ENCODE measurements at regions not wholly inside any gene's neighbourhood (a gene's known extent, or its start where the extent isn't known, plus 50 kb on each side); places are given as distances from the start of the nearest gene placed in this dataset.
"Not testable (repeated sequence)": the region's sequence is repeated elsewhere in the genome, so short reads cannot be mapped to it uniquely, and the experiment has no call there.

DNA sequence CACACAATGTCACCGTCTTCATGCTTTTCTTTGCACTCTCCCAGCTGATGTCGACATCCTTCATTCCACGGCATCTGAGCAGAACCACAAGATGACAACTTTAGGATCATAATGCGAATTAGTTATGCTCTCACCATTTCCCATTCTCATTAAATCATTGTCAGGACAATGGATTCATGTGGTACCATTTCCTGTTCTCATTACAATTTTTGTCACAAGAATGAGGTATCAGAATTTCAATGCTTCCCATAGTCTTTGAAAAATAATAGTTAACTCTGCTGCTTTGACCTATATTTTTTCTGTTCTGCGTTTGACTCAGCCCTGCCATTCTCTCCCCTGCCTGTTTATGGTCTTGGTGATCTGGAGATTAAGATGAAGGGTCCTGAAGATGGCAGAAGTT, 175.7 kb upstream of the MDFIC2 start:
- no peak for DNase-seq (ENCODE audit: low spot score)

DNA sequence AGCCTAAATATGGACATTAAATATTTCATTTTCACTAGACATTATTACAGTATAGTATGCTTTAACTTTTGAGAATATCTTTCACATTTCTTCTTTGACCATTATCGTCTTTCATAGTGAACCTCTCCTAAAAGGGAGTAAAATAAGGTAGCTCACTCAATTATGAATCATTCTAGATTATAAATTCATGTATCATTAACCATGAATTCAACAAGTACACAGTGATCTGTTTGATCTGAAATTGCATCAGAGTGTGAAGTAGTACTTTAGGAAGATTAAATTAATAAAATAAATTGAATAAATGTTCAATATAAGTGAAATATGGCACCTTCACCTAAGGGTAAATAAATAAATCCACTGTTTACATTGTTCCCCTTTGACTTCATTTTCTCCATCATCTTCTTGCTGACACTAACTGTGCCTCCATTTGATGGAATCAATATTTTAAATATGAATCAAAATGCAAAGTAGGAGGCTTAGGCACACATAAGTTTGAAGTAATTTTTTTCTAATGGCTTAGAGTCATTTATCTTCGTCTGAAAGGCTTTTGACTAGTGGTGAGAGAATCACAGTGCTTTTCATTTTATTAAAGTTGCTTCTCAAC, 174.1 kb upstream of the MDFIC2 start:
- DNase-seq (ENCODE audit: low spot score), result no peak

GRCh38 chr3:70476174-70476573, 163.7 kb upstream of the MDFIC2 start:
- no peak for DNase-seq (ENCODE audit: low spot score)

DNA sequence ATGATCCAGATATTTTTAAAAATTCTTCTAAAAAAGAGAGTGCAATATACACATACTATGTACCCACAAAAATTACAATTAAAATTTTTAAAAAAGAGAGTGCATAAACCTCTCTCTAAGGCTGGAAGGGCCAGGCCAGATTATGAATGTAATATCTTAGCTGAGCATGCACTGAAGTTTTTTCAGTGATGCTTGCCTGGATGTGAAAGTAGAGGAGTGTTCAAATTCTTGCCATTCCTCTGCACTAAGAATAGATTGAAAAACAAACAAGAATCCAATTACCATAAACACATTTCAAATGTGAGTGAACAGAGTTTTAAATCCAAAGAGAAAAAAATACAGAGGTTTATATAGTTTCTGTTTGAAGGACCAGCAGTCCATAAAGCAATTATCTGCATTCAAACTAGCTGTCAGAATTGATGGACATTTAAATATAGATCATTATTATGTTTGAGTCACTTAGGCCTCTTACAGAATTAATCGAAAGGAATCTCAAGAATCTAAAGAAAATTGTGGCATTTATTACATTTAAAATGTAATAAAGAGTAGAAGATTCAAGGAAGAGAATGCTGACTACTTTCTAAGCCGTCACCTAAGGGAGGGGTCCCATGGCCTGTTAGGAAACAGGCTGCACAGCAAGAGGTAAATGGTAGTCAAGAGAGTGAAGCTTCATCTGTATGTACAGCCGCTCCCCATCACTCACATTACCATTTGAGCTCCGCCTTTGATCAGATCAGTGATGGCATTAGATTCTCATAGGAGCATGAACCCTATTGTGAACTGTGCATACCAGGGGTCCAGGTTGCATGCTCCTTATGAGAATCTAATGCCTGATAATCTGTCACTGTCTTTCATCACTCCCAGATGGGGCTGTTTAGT, 159.3 kb upstream of the MDFIC2 start:
- DNase-seq (ENCODE audit: low spot score), result no peak

DNA sequence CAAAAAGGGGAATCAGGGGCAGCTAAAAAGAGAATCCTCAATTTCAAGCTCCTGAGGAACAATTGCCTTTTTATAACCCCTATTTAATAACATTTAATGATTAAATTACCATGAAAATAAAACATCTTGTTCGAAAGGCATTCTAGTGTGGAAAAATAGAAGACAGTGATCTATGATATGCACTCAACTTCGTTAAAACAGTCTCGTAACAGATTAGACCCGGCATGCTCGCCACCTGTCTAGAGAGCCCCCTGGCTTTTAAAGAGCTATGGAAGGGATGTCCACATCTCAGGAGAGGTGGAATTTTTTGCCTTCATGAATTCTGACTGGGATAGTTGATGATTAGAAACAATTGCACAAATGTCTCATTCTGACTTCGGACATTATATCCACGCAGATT, 153.7 kb upstream of the MDFIC2 start:
- DNase-seq (ENCODE audit: low spot score), result no peak

DNA sequence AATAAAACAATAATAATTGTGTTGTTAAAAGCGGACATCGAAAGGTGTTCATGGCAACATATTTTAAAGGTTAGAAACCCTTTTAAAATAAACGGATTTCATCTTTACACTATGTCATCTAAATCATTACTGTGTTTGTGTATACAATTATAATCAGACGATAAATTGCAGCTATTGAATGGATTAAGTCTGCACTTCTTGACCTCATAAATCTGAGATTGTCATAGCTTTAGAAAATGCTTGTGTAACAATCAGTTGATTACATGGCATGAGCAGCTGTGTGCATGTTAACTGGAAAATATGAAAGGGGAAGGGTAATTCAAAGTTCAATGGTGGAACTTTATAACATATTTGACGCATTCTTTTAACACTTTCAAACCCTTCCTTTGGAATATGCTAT, 152.4 kb upstream of the MDFIC2 start:
- DNase-seq (ENCODE audit: low spot score), result no peak

DNA sequence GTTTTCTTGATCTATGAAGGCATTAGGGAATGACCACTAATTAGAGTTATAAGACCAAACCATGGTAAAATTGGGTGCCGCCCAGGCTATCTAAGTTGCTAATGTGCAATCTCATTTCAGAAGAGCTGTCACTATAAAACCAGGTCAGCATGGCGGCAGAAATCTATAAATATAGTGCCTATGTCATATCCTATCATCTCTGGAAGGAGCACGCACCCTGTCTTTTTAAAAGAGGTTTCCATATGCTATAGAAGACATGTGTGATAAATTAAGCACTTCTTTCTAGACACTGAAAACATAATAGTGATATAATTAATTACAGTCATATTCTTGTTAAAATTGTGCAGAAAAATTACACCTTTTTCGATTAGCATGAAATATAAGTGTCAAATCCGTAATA, 152.0 kb upstream of the MDFIC2 start:
- DNase-seq (ENCODE audit: low spot score), result no peak

GRCh38 chr3:70450220-70450619, 137.8 kb upstream of the MDFIC2 start:
- not testable (repeated sequence) for DNase-seq (ENCODE audit: low spot score)

DNA sequence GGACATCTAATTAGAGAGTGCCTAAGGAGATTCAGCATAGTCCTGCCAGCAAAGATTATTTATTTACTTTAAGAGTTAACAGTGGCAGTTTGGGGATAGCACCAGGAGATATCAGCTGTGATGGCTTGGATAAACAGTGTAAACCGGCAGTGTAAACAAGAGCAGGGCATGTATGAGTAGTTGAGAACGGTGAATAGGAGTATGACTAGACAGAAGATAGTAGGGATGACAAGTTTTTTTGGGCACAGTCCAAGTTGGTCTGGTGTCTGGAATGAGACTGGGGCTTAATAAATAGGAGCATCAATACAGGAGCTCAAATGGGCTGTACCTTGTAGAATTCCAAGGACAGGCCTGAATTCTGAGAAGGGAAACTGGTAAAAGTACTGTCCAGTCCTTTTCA, 123.0 kb upstream of the MDFIC2 start:
- DNase-seq (ENCODE audit: low spot score), result not testable (repeated sequence)

GRCh38 chr3:70433091-70433490, 120.7 kb upstream of the MDFIC2 start:
- no peak for DNase-seq (ENCODE audit: low spot score)

DNA sequence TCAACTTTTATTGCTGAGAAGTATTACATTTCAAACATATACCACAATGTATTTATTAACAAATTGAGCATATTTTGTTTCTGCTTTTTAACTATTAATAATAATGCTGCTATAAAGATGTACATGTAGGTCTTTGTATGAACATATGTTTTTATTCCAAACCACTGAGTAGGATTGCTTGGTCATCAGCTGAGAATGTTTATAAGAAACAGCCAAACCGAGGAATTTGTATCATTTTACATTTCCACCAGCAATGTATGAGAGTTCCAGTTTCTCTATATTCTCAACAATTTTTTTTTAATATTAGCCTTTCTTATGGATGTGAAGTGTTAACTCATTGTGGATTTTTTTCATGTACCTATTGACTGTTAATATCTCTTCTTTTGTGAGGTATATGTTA, 119.5 kb upstream of the MDFIC2 start:
- no peak for DNase-seq (ENCODE audit: low spot score)

DNA sequence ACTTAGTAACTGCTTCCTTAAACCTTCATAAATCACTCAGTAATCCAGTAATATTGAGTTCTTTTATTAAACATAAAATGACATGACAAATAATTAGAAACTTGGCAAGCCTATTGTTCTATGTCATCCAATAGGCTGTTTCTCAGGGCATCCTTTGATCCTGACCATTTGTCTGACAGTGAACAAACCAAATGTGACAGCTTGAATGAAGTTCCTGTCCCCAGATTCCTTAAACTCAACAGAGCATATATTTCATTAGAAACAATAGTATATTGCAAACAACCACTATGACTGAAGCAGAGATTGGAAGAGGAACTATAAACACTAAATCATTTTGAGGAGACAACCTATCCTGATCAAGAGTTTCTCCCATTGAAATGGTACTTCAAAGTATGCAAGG, 113.6 kb upstream of the MDFIC2 start:
- no peak for DNase-seq (ENCODE audit: low spot score)

DNA sequence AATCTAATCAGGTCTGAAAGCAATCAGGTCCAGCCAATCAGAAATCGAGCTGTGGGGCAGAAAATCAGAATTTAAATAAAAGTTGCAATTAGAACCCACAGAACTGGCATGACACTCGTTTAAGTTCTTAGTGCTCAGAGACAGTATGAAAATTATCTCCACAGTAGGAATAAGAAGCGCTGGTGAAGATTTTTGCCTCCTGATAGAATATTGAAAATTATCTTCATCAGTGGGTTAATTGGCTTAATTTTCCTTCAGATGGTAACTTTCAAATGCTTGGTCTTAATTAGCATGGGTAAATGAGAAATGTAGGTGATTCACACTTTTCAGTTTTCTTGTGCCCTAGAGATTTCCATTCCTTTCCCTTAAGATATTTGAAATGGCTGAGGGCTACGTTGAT, 109.1 kb upstream of the MDFIC2 start:
- no peak for DNase-seq (ENCODE audit: low spot score)

DNA sequence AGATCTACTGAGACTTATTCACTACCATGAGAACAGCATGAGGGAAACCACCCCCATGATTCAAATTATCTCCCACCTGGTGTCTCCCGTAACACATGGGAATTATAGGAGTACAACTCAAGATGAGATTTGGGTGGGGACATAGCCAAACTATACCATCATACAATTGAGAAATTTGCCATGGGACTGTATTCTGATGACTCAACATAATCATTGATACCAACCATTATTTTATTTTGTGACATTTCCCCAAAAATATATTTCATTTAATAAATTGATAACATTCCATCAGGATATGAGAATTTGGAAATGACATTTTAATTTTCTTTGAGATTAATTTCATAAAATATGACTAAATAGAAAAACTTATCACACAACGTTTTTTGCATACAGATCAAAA, 96.6 kb upstream of the MDFIC2 start:
- DNase-seq (ENCODE audit: low spot score), result no peak

DNA sequence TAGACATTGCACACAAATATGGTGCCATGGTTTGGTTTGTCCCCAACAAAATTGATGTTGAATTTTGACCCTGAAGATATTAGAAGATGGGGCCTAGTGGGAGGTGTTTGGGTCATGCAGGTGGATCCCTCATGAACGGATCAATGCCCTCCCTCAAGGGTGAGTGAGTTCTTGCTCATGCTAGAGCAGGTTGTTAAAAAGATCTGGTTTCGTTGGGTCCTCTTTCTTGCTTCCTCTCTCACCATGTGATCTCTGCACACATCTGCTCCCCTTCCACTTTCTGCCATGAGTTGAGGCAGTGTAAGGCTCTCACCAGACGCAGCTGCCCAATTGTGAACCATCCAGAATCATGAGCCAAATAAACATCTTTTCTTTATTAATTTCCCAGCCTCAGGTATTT, 87.8 kb upstream of the MDFIC2 start:
- no peak for DNase-seq (ENCODE audit: low spot score)

DNA sequence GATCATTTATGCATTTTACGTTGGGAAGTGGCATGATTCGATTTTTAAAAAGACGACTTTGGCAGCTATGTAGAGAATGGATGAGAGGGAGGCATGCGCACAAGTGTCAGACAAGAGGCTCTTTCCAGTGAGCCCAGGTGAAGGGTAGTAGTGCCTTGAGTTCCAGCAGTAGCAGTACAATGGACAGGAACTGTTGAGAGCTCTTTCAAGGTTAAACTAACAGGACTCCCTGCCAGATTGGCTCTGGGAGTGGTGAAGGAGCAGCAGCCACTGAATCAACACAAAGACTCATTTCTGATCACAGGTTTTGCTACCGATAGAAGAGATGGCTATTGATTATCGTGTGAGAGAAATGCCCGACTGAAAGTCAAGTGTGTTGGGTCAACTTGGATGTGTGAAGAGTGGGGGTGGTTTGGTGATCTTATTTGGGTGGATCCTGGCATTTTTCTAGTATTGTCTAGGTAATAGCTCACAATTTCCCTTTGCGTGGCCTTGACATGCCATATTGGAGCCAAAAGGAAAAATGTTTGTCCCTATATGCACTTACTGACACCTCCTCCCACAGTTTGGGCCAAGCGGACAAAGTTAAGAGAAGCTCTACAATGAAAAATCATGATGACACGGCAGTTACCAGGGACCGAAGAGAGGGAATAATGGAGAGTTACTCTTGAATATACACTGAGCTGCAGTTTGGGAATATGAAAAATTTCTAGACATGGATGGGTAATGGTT, 81.6 kb upstream of the MDFIC2 start:
- no peak for DNase-seq (ENCODE audit: low spot score)

- peak; percentile 31 for DNase-seq (ENCODE audit: low spot score)
These were observed 79.8 kb upstream of the MDFIC2 start for GRCh38 chr3:70392227-70392626.

GRCh38 chr3:70387889-70388288, 75.5 kb upstream of the MDFIC2 start:
- no peak for DNase-seq (ENCODE audit: low spot score)

GRCh38 chr3:70386846-70387245, 74.4 kb upstream of the MDFIC2 start:
- DNase-seq (ENCODE audit: low spot score), result no peak

- DNase-seq (ENCODE audit: low spot score), result no peak
These were observed 73.6 kb upstream of the MDFIC2 start for GRCh38 chr3:70386043-70386442.

GRCh38 chr3:70383360-70383831, 71.0 kb upstream of the MDFIC2 start:
- no peak for DNase-seq (ENCODE audit: low spot score)

GRCh38 chr3:70374179-70374578, 61.7 kb upstream of the MDFIC2 start:
- DNase-seq (ENCODE audit: low spot score), result no peak

Data from iPS-NIHi11 (cell line).